A673 (cell line): ENCODE measurements at regions not wholly inside any gene's neighbourhood (a gene's known extent, or its start where the extent isn't known, plus 50 kb on each side); places are given as distances from the start of the nearest gene placed in this dataset.

Source experiments
- EZH2 ChIP-seq: fragments of 200-600 bp; sonication (generic); IDR thresholded peaks from 2 replicates; pipeline ENCODE4 v1.6.1; 2017; ENCODE audit warnings: borderline replicate concordance, low read depth, mild to moderate bottlenecking, mixed read lengths, antibody characterized with exemption, low read length; ENCODE audit not compliant: poor library complexity, severe bottlenecking
- TF ChIP-seq, protein P1 (sequence below): fragments of 300-800, 200-600 bp; sonication (generic); conservative IDR thresholded peaks from 2 replicates; pipeline ENCODE4 v1.5.1; 2017; ENCODE audit warnings: low read depth, mild to moderate bottlenecking, antibody characterized with exemption, low read length, moderate library complexity, mixed read lengths

DNA sequence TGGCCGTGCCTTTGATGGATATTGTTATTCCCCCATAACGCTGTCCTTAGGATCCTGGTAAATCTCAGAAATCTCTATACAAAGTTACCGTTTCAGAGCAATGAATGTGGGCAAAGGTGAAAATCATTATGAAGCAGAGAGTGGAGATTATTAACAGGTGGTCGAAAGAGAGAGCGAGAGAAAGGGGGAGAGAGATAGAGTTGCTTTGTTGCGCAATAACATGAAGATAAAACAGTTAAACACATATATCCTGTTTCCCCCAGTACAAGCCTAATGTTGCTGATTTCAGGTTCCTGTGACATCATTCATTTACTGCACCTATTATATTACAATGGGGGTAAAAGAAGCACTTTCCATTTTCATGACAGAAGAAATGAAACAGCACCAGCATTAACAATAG is 535.4 kb upstream of the RBFOX1 start:
- TF ChIP-seq, protein P1, sequence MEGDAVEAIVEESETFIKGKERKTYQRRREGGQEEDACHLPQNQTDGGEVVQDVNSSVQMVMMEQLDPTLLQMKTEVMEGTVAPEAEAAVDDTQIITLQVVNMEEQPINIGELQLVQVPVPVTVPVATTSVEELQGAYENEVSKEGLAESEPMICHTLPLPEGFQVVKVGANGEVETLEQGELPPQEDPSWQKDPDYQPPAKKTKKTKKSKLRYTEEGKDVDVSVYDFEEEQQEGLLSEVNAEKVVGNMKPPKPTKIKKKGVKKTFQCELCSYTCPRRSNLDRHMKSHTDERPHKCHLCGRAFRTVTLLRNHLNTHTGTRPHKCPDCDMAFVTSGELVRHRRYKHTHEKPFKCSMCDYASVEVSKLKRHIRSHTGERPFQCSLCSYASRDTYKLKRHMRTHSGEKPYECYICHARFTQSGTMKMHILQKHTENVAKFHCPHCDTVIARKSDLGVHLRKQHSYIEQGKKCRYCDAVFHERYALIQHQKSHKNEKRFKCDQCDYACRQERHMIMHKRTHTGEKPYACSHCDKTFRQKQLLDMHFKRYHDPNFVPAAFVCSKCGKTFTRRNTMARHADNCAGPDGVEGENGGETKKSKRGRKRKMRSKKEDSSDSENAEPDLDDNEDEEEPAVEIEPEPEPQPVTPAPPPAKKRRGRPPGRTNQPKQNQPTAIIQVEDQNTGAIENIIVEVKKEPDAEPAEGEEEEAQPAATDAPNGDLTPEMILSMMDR: no peak
- TF ChIP-seq EZH2: no peak
